Right hindlimb (tissue), 1 donor: ENCODE measurements at regions not wholly inside any gene's neighbourhood (a gene's known extent, or its start where the extent isn't known, plus 50 kb on each side); places are given as distances from the start of the nearest gene placed in this dataset.

Source experiments
- DNase-seq: peaks from one replicate; pipeline ENCODE4 v3.0.0-alpha.2; 2018

DNA sequence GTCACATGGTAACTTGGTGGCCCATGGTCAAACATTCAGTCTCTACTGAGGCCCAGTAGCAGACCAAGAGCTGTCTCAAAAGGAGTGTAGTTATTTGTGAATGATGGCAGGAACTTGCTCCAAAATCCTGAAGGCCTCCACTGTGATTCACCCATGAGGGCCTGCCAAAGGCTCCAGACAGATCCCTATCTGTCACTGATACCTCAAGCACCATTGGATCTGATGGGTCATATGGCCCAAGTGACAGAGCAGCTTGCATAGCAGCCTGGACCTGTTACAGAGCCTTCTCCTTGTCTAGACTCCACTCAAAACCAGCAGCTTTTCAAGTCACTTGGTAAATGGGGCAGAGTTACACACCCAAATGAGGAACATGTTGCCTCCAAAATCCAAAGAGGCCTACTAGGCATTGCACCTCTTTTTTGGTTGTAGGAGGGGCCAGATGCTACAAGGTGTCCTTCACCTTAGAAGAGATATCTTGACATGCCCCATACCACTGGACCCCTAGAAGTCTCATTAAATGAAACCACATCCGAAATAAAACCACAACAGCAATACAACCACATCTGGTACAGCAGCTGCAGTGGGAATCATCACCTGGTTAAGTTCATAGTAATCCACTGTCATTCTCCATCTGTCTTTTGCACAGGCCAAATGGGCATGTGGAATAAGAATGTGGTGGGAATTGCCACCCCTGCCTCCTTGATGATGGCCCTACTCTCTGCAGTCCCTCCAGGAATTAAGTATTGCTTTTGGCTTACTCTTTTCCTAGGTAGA is 150.4 kb upstream of the MAX start:
- DNase-seq: no peak

DNA sequence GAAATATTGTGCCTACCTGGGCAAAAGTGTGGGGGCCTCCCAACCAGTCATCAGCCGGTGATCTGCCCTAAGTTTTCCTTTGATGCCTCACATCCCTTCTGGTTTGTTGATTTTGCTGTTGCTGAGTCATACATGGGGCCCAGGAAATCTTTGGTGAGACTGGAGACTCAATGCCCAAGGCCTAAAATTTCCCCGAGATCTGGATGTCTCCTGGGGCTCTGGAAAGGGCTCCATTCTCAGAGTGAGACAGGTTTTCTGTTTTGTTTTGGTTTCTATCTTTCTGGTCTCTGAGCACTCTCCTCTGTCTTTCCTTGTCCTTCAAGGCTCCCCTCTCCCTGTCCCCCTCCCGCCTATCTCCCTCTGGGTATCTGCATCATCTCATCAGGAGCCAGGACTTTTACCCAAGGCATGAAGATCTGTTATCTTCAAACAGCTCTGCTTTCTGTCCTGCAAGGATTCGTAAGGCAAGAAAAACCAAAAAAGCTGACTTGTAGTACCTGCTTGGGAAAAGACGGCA is 152.8 kb upstream of the MAX start:
- DNase-seq: no peak

DNA sequence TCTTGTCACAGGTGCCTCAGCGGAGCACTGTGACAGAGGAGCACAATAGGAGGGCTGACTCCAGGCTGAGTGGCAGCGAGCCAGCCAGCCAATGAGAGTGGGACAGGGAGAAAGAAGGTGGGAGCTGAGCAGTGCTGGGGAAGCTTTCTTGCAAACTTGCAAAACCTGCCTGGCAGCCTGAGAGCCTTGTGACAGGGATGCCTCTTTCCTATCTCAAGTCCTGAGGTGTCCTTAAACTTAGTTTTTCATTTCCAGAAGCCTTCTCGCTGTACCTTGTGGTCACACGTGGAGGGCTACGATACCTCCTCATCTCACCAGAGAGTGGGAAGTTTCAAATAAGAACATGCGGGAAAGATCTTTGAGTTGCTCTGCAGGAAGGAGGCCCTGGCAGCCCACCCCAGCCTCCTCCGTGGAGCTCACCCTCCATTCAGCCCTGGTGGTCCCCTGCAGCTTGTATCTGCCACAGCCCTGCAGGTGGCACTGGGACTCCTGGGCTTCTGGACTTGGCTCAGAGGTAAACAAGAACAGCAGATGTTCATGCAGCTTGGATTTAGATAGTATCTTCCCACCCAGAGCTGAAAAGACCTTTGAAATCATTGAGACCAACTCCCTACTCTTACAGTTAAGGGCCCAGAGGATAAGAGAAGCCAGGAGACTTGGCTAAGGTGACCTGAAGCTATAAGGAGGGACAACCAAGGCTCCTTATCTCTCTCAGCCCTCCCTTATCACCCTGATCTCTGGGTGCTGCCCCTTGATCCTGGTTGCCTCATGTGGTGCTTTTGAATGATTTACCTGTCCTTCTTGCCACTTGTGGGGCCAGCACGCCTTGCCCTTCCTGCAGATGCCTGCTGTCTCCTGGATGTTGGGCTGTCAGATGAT is 153.5 kb upstream of the MAX start:
- DNase-seq: no peak

DNA sequence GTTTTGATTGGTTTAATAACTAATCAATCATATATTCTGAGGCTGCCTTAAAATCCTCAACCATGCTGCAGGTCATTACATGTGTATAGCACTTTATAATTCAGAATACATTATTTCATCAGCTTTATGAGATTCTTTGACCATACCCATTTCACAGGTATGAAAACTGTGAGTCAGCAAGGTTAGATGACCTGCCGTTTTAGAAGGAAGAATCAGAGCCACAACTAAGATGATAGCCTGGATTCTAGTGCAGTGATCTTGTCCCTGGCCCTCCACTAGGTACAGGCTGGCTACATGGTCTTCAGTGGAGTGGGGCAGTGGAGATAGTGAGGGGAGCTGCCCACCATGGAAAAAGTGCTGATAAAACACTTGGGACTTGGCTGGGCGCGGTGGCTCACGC is 154.4 kb upstream of the MAX start:
- no peak for DNase-seq

DNA sequence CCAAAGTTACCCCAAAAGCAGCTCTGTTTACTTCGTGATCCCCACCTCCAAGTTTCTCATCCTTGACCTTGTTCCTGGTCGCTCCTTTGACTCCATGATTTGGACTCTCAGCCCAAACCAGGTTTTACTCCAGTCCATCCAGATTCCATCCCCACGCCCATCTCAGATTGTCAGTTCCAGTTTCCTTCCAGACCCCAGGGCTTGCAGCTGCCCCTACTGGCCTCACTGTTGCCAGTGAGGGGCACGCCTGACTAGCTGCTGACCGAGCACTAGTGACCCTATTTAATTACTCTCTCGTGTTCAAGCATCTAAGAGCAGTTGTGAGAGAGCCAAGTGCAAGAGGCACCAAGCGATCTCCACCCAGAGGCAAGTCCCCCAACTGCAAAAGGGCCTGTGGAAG is 155.1 kb upstream of the FUT8 start:
- DNase-seq: no peak

DNA sequence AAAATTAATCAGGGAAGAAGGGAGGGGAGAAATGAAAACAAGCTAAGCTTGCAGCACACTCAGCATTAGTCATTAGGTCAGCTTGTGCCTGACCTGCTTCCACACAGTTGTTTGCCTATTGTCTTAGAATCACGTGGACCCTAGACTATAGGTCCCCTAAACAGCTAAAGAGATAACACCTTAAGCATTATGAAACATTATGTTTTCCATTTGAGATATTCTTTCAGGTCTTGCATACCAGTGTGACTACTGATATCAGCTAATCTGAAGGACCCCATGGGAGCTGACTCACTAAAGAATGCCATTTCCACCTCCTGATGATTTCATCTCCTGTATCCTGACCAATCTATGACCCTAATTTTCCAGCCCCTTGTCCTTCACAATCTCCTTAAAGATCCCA is 154.1 kb upstream of the FUT8 start:
- no peak for DNase-seq

DNA sequence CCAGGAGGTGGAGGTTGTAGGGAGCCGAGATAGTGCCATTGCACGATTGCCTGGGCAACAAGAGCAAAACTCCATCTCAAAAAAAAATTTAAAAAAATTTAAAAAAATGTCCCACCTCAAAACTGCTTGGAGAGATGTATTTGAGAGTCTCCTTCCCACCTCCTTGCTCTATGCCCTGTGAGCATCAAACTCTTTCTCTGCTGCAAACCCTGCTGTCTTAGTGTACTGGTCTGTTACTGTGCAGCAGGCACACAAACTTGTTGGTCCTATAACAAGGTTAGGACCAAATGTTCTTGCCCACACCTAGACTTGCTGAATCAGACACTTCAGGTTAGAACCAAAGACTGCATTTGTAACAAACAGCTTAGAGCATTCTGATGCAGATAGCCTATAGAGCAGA is 153.5 kb upstream of the FUT8 start:
- DNase-seq: no peak

DNA sequence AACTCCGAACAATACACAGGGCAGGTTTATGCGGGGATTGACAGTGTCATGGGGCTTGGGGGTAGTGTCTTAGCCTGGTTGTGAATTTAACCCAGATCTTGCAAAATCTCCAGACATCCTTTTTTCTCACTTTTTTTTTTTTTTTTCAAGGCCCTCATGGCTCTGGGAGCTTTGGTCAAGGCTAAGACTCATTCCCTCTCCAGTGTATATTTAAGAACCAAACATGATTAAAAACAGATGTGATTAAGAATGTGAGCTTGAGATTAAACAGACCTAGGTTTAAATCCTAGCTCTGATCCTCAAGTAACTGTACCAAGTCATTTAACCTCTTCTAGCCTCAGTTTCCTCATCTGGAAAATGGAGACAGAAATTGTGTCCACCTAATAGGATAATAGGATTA is 151.7 kb upstream of the FUT8 start:
- no peak for DNase-seq

DNA sequence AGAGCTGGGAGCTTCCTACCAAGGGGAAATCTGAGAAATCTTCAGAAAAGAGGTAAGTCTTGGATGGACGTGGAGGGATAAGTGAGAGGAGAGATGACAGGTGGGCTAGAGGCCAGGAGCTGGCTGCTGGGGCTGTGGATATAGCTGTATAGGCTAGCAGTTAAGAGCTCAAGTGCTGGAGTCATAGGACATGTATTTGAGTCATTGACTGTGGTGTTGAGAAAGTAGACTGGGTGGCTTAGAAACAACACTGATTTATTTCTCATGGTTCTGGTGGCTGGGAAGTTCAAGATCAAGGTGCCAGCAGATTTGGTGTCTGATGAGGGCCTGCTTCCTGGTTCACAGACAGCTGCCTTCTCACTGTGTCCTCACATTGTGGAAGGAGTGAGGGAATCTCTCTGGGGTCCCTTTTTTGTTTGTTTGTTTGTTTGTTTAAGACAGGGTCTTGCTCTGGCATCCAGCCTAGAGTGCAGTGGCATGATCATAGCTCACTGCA is 151.1 kb upstream of the FUT8 start:
- DNase-seq: no peak

DNA sequence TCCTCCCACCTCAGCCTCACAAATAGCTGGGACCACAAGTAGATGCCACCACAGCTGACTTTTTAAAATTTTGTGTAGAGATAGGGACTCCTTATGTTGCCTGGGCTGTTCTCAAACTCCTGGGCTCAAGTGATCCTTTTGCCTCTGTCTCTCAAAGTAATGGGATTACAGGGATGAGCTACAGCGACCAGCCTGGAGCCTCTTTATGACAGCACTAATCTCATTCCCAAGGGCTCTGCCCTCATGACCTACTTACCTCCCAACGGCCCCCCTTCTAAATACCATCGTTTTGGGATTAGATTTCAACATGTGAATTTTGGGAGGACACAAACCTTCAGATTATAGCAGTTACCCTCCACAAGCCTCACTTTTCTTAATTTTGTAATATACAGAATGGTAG is 150.6 kb upstream of the FUT8 start:
- no peak for DNase-seq

DNA sequence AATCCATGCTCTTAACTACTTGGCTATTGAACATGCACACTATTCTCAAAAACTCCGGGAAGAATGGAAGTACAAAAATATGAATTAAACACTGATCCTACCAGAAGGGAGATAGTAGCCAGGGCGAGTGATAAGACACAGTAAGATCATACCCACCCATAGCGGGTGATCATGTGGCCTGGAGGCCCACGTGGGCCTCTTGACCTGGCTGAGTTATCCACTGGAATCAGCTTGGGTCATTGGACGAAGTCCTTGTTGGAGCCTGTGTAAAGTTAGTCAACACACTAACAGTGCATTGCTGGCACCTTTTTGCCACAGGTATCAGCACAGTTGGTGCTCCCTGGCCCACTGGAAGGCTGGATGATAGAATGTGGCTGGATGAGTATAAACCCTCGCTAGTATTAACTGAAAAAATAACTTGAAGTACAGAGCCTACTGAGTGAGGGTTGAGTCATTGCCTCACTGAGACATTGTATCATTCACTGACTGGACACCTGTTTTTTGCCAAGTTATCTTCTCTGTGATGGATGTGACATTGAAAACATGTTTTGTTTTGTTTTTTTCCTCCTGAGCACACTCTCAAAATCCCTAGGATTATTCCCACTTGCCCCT is 149.2 kb upstream of the FUT8 start:
- no peak for DNase-seq

DNA sequence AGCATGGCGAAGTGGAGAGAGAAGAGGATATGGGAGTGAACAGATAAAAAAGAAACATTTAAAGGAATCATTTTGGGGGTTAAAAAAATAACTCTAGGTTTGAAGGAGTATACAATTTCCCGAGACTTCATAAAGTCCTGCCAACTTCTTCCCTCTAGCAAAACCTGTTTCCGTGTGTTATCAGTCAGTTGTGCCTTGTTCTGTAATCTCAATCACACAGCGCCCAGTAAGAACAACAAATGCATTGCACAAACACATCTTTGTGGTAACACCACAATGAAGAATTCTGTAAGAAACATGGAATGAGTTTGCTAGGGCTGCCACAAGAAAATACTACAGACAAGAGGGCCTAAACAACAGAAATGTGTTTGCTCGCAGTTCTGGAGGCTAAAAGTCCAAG is 144.7 kb upstream of the FUT8 start:
- DNase-seq: no peak

DNA sequence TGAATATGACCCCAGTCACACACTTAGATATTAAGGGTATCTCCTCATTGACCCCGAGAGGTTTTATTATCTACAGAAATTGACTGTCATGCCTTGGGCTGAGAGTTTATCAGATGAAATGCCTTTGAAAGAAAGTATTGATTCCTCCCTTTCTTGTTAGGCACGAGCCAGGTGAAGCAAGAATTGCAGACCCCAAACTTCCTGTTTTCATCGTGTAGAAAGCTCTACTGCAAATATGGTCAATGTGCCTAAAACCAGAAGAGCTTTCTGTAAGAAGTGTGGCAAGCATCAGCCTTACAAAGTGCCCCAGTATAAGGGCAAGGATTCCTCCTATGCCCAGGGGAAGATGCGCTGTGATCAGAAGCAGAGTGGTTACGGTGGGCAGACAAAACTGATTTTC is 143.9 kb upstream of the FUT8 start:
- DNase-seq: no peak

DNA sequence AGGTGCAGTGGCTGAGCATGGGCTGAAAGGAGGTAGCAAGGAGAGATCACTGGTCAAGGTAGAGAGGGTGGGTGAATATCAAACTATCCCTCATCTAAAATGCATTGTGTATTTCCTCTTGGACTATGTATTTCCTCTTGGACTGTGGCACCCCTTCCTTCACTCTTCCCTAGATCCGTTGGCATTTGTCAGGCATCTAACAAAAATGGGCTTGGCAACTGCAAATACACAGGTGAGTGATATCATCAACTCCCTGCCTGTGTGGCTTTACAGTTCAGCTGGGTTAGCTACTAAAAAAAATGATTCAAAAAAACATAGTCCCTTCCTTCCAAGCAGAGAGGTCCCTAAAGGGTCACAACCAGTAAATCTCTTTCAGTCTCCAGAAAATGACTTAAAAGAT is 142.8 kb upstream of the FUT8 start:
- no peak for DNase-seq

DNA sequence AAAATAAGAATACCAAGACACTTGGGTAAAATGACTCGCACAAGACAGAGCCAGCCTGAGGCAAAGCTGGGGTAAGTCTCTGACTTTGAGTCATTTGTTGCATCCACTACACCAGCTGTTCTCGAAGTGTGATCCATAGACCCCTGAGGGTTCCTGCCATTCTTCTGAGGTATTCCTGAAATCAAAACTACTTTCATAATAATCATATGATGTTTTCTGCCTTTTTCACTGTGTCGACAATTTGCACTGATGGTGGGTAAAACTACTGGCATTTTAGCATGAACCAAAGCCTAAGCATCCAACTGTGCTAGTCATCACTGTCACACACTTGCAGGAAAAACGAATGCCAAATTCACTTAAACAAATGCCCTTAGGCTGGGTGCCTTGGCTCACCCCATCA is 135.5 kb upstream of the FUT8 start:
- DNase-seq: no peak

DNA sequence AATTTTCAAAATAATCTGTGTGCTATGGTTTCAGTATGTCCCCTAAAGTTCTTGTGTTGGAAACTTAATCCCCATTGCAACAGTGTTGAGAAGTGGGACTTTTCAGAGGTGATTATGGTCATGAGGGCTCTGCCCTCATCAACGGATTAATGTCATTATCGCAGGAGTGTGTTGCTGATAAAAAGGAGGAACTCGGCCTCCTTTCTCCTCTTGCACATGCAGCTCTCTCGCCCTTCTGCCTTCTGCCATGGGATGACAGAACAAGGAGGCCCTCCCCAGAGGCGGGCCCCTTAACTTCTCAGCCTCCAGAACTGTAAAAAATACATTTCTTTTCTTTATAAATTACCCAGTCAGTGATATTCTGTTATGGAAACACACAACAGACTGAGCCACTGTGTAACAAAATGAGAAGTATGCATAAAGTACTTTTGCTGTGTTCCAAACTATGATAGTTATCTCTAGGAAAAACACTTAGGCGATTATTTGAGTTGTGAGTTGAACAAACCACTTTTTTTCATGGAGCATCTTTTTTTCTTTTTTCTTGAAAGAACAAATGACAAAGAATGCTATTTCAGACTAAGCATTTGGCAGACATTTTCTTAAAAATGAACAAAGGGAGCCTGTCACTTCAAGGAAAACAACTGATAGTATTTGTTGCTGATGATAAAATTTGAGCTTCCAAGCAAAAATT is 134.8 kb upstream of the FUT8 start:
- DNase-seq: no peak

DNA sequence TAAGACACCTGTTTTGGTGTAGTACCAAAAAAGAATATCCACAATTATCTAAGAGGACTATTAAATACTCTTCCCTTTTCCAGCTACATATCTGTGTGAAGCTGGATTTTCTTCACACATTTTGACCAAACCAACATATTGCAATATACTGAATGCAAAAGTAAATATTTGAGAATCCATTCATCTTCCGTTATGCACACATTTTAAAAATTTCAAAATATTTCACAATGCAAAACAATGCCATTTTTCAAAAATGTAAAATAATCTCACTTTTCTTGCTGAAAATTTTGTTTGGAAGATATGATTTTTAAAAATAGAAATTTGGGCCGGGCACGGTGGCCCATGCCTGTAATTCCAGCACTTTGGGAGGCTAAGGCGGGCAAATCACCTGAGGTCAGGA is 133.9 kb upstream of the FUT8 start:
- DNase-seq: no peak

DNA sequence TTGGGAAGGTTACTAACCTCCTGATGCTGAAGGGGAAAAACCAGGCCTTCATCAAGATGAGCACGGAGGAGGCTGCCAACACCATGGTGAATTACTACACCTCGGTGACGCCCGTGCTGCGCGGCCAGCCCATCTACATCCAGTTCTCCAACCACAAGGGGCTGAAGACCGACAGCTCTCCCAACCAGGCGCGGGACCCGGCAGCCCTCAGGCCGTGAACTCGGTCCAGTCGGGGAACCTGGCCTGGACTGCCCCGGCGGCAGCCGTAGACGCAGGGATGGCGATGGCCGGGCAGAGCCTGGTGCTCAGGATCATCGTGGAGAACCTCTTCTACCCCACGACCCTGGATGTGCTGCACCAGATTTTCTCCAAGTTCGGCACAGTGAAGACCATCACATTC is 133.0 kb upstream of the FUT8 start:
- DNase-seq: no peak

DNA sequence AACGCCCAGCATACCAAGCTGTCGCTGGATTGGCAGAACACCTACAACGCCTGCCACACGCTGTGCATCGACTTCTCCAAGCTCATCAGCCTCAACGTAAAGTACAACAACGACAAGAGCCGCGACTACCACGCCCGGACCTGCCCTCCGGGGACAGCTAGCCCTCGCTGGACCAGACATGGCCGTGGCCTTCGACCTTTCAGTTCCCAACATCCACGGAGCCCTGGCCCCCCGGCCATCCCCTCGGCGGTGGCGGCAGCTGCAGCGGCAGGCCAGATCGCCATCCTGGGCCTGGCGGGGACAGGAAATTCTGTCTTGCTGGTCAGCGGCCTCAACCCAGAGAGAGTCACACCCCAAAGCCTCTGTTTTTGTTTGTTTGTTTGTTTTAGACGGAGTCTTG is 132.6 kb upstream of the FUT8 start:
- DNase-seq: no peak

DNA sequence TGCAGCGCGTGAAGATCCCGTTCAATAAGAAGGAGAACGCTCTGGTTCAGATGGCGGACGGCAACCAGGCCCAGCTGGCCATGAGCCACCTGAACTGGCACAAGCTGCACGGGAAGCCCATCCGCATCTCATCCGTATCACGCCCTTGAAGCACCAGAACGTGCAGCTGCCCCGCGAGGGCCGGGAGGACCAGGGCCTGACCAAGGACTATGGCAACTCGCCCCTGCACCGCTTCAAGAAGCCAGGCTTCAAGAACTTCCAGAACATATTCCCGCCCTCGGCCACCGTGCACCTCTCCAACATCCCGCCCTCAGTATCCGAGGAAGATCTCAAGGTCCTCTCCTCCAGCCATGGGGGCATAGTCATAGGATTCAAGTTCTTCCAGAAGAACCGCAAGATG is 131.9 kb upstream of the FUT8 start:
- no peak for DNase-seq

DNA sequence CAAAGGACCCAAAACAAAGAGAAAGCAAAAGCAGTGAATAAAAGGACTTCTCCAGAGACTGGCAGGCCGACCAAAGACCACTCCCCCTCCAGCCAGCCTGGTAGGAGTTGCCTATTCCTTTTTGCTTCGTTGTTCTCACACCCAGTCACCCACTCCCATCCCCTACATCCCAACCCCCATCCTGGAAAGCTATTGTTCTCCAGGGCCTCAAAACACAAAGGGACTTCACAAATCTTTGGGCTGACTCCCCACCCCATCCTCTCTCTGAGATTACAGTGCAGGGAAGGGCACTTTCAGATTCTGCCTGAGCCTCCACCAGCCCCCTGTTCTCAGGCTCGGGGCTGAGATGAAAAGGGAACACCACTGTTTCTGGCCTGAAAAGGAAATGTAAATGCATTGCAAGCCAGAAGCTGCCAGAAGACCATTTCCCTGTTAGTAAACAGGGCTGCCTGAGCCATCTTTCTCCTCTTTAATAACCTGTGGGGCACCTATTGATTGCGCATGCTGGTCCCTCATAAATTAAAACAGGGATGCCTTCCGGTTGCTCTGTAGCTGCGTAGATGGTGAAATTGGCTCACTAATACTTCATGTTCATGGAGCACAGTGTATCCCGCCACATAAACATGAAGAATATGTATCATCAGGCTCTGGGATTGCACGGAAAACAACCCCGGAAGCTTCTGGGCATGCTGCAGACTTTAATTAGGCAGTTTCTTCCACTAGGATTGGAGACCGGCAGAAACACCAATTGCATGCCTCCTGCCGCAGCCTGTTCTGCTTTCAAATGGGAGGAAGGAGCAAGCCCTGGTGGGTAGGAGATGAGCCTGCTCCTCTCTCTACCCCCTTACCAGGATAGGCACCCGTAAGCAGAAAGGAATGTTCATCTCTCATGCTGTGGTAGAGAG is 130.3 kb upstream of the FUT8 start:
- DNase-seq: no peak

DNA sequence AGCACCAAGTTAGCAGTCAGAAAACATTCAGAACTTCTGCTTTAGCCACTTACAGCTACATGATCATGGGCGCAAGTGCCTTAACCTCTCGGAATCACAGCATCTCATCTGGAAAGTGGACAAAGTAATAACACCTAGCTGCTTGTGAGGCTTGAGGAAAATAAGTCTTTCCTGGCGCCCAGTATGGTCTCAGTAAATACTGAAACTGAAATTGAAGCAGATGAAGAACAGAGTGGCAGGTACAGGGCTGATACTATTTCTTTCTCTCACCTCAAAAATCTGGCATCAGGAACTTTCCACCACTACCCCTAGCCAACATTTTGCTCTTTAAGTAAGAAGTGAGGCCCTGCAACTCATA is 129.7 kb upstream of the FUT8 start:
- no peak for DNase-seq
